Adrenal gland (tissue), 5 donors: ENCODE measurements at regions not wholly inside any gene's neighbourhood (a gene's known extent, or its start where the extent isn't known, plus 50 kb on each side); places are given as distances from the start of the nearest gene placed in this dataset.

Source experiments
- POLR2A ChIP-seq, 2 donors: fragments of 450-650 bp; IDR thresholded peaks; one replicate each; pipeline ENCODE4 v1.6.1; 2017; ENCODE audit warnings: antibody characterized with exemption in 2 of 2, mild to moderate bottlenecking in 2 of 2, moderate library complexity in 1 of 2
- TF ChIP-seq, protein P1 (sequence below), 6 experiments: fragments of 450-650 bp in 4 of 6; fragments of 200-600 bp in 2 of 6; sonication (generic) in 1 of 6; IDR thresholded peaks; 1 replicate in 5 of 6; 2 replicates in 1 of 6; pipeline versions ENCODE4 v1.5.1 to v1.8.0; 2016 to 2021; ENCODE audit warnings: antibody characterized with exemption in 6 of 6, mild to moderate bottlenecking in 2 of 6, moderate library complexity in 1 of 6
- donor health status: DM: no; HTN: no; CAD: no.

DNA sequence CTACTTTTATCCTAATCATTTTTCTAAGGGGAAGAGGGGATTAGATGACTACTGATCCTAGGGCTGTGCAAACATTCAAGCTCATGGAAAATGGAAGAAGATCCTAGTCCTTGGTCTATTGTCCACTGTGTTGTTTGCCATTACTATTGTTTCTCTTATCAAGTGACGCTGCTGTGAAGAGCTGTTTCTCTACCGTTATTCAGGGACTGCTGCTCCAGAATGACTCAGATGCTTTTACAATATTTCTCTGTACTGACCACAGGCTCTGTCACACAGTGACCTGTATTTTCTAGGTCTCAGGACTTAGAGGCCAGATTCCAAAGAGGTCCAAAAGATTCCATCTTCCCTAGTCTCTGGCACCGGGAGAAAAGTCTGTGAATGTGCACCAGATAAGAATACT lies 159.5 kb upstream of the CHD1 start:
- TF ChIP-seq POLR2A (IDR thresholded peaks at IDR 0.05): no peak
- TF ChIP-seq, protein P1, sequence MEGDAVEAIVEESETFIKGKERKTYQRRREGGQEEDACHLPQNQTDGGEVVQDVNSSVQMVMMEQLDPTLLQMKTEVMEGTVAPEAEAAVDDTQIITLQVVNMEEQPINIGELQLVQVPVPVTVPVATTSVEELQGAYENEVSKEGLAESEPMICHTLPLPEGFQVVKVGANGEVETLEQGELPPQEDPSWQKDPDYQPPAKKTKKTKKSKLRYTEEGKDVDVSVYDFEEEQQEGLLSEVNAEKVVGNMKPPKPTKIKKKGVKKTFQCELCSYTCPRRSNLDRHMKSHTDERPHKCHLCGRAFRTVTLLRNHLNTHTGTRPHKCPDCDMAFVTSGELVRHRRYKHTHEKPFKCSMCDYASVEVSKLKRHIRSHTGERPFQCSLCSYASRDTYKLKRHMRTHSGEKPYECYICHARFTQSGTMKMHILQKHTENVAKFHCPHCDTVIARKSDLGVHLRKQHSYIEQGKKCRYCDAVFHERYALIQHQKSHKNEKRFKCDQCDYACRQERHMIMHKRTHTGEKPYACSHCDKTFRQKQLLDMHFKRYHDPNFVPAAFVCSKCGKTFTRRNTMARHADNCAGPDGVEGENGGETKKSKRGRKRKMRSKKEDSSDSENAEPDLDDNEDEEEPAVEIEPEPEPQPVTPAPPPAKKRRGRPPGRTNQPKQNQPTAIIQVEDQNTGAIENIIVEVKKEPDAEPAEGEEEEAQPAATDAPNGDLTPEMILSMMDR (IDR thresholded peaks at IDR 0.05): no peak
